HEK293 (cell line): ENCODE measurements at regions not wholly inside any gene's neighbourhood (a gene's known extent, or its start where the extent isn't known, plus 50 kb on each side); places are given as distances from the start of the nearest gene placed in this dataset.

Experiments
- GLIS2 ChIP-seq: fragments of 450-650 bp; formaldehyde crosslinking; IDR thresholded peaks from 2 replicates; pipeline ENCODE4 v1.5.1; 2016; ENCODE audit warnings: missing biosample characterization, missing genetic modification characterization
- ZBTB26 ChIP-seq: fragments of 450-650 bp; formaldehyde crosslinking; optimal IDR thresholded peaks from 2 replicates; pipeline ENCODE3; 2016; ENCODE audit warnings: missing biosample characterization, mild to moderate bottlenecking, missing genetic modification characterization
- ZFP3 ChIP-seq: fragments of 450-650 bp; formaldehyde crosslinking; IDR thresholded peaks from 2 replicates; pipeline ENCODE4 v1.5.1; 2016; ENCODE audit warnings: low read depth, missing biosample characterization, missing genetic modification characterization
- ZNF121 ChIP-seq: fragments of 450-650 bp; formaldehyde crosslinking; IDR thresholded peaks from 2 replicates; pipeline ENCODE4 v1.5.1; 2016; ENCODE audit warnings: missing biosample characterization, missing genetic modification characterization
- ZNF146 ChIP-seq: fragments of 450-650 bp; formaldehyde crosslinking; IDR thresholded peaks from 2 replicates; pipeline ENCODE4 v1.5.1; 2016; ENCODE audit warnings: missing biosample characterization, missing genetic modification characterization
- ZNF223 ChIP-seq: fragments of 450-650 bp; formaldehyde crosslinking; IDR thresholded peaks from 2 replicates; pipeline ENCODE4 v1.5.1; 2016; ENCODE audit warnings: missing biosample characterization, missing genetic modification characterization
- ZNF776 ChIP-seq: fragments of 450-650 bp; formaldehyde crosslinking; IDR thresholded peaks from 2 replicates; pipeline ENCODE4 v1.5.0; 2017; ENCODE audit warnings: missing biosample characterization, missing genetic modification characterization, borderline replicate concordance
- TF ChIP-seq, protein P1 (sequence below): fragments of 450-650 bp; formaldehyde crosslinking; IDR thresholded peaks from 2 replicates; pipeline ENCODE4 v1.5.1; 2016; ENCODE audit warnings: missing biosample characterization, missing genetic modification characterization
- TF ChIP-seq, protein P2 (sequence below): fragments of 450-650 bp; formaldehyde crosslinking; IDR thresholded peaks from 2 replicates; pipeline ENCODE4 v1.5.1; 2016; ENCODE audit warnings: missing biosample characterization, missing genetic modification characterization
- TF ChIP-seq, protein P3 (sequence below): fragments of 450-650 bp; formaldehyde crosslinking; IDR thresholded peaks from 2 replicates; pipeline ENCODE4 v1.5.1; 2016; ENCODE audit warnings: missing biosample characterization, missing genetic modification characterization

GRCh38 chr10:60644436-60645130 is 133.7 kb upstream of the CDK1 start:
- TF ChIP-seq GLIS2 (tag by site-specific recombination) (no peak), ZNF121 (tag by site-specific recombination) (no peak), ZNF146 (no peak), ZFP3 (no peak), ZNF223 (no peak), ZNF776 (tag by site-specific recombination) (no peak), ZBTB26 (tag by site-specific recombination) (no peak)
- TF ChIP-seq, protein P1, sequence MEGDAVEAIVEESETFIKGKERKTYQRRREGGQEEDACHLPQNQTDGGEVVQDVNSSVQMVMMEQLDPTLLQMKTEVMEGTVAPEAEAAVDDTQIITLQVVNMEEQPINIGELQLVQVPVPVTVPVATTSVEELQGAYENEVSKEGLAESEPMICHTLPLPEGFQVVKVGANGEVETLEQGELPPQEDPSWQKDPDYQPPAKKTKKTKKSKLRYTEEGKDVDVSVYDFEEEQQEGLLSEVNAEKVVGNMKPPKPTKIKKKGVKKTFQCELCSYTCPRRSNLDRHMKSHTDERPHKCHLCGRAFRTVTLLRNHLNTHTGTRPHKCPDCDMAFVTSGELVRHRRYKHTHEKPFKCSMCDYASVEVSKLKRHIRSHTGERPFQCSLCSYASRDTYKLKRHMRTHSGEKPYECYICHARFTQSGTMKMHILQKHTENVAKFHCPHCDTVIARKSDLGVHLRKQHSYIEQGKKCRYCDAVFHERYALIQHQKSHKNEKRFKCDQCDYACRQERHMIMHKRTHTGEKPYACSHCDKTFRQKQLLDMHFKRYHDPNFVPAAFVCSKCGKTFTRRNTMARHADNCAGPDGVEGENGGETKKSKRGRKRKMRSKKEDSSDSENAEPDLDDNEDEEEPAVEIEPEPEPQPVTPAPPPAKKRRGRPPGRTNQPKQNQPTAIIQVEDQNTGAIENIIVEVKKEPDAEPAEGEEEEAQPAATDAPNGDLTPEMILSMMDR, result no peak
- TF ChIP-seq, protein P2, sequence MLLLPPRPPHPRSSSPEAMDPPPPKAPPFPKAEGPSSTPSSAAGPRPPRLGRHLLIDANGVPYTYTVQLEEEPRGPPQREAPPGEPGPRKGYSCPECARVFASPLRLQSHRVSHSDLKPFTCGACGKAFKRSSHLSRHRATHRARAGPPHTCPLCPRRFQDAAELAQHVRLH (tag by site-specific recombination), result no peak
- TF ChIP-seq, protein P3, sequence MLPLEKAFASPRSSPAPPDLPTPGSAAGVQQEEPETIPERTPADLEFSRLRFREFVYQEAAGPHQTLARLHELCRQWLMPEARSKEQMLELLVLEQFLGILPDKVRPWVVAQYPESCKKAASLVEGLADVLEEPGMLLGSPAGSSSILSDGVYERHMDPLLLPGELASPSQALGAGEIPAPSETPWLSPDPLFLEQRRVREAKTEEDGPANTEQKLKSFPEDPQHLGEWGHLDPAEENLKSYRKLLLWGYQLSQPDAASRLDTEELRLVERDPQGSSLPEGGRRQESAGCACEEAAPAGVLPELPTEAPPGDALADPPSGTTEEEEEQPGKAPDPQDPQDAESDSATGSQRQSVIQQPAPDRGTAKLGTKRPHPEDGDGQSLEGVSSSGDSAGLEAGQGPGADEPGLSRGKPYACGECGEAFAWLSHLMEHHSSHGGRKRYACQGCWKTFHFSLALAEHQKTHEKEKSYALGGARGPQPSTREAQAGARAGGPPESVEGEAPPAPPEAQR (tag by site-specific recombination), result no peak
